ENCODE measurements at regions not wholly inside any gene's neighbourhood (a gene's known extent, or its start where the extent isn't known, plus 50 kb on each side); places are given as distances from the start of the nearest gene placed in this dataset.

DNA sequence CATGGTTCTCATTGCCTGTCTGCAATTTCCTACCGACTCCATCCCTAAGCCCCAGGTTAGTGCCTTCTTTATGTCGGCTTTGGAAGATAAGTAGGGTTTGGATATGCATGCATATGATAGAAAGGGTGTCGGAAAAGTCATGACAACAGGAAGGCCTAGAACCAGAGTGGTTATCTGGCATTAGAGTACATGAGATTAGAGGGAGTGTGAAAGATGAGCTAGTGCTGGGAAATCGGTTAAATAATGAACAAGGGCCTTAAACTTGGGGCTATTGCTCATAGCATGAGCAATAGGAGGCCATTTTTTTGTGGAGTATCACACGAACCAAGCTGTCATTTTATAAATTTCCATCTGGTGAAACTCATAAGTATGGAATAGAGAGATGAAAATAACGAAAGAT lies 54.0 kb upstream of the LPP start:
- H3K27ac ChIP-seq, result no peak overlapping the region
- TF ChIP-seq, protein P1, sequence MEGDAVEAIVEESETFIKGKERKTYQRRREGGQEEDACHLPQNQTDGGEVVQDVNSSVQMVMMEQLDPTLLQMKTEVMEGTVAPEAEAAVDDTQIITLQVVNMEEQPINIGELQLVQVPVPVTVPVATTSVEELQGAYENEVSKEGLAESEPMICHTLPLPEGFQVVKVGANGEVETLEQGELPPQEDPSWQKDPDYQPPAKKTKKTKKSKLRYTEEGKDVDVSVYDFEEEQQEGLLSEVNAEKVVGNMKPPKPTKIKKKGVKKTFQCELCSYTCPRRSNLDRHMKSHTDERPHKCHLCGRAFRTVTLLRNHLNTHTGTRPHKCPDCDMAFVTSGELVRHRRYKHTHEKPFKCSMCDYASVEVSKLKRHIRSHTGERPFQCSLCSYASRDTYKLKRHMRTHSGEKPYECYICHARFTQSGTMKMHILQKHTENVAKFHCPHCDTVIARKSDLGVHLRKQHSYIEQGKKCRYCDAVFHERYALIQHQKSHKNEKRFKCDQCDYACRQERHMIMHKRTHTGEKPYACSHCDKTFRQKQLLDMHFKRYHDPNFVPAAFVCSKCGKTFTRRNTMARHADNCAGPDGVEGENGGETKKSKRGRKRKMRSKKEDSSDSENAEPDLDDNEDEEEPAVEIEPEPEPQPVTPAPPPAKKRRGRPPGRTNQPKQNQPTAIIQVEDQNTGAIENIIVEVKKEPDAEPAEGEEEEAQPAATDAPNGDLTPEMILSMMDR (conservative IDR thresholded peaks at IDR 0.05), result no peak

DNA sequence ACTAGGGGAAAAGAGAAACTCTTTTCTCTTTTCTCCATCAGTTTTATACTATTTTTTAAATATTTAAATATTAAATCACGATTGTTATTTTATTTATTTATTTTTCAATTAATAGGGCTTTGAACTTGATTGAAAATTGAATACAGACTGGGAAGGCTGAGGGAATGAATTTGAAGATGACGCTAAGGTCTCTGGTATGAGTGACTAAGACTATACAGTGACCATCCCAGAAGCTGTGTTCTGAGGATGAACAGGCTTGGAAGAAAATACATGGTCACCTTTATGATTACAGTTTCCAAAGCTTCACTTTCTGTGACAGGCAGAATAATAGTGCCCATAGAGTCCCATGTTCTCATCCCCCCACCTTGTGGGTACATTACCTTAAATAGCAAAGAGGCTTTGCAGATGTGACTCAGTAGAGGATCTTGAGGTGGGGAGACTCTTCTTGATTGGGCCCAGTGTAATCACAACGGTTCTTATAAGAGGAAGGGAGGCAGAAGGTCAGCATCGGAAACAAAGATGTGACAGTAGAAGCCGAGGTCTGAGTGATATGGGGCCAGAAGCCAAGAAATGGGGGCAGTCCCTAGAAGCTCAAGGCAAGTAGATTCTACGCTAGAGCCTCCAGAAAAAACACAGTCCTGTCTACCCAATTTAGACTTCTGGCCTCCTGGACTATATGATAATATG lies 51.0 kb upstream of the LPP start:
- TF ChIP-seq, protein P1 (conservative IDR thresholded peaks at IDR 0.05), result no peak
- no peak overlapping the region for H3K27ac ChIP-seq

DNA sequence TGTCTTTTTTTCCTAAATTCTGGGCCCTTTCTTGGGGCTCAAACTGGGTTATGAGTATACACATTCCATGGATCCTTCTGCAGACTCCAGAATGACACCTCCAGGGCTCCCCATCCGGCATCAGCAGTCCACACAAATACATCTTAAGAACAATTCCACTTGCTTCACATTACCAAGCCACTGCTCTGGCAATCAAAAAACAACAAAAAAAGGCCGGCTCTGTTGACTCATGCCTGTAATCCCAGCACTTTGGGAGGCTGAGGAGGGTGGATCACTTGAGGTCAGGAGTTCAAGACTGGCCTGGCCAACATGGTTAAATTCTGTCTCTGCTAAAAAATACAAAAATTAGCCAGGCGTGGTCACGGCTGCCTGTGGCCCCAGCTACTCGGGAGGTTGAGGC lies 49.9 kb upstream of the LPP start:
- TF ChIP-seq, protein P1 (conservative IDR thresholded peaks at IDR 0.05), result no peak
- H3K27ac ChIP-seq, result no peak overlapping the region

Measured in VCaP (cell line).